ENCODE measurements at regions not wholly inside any gene's neighbourhood (a gene's known extent, or its start where the extent isn't known, plus 50 kb on each side); places are given as distances from the start of the nearest gene placed in this dataset.

DNA sequence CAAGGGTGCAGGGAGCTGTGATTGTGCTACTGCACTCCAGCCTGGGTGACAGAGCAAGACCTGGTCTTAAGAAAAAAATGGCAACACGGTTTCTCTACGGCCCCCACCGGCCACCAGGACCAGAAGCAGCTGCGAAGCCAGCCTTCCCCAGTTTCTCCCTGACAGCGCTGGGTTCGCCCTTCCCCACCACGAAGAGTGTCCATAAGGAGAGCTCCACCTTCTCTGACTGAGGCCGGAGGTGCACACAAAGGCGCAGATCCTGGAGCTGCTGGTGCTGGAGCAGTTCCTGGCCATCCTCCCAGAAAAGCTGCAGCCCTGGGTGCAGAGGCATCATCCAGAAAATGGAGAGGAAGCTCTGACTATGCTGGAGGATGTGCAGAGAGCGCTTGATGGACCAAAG, 52.2 kb upstream of the ZNF599 start:
- TF ChIP-seq EZH2 (IDR thresholded peaks at IDR 0.05; ENCODE audit: borderline replicate concordance, low read length) (no peak), CTCF (IDR thresholded peaks at IDR 0.05; ENCODE audit: low read length) (no peak)

GRCh38 chr19:34824686-34825085, 51.7 kb upstream of the ZNF599 start:
- Histone ChIP-seq H4K20me1 (ENCODE audit: insufficient read depth, low read length) (no peaks in the 10 kb centered on the region), H2AFZ (ENCODE audit: low read length) (no peak overlapping the region), H3K79me2 (ENCODE audit: insufficient read depth, low read length) (no peaks in the 10 kb centered on the region), H3K4me2 (ENCODE audit: low read length) (no peak overlapping the region), H3K36me3 (ENCODE audit: insufficient read depth, low read length) (no peaks in the 10 kb centered on the region), H3K9me2 (ENCODE audit: low read depth, low read length) (no peaks in the 10 kb centered on the region), H3K9ac (ENCODE audit: low read length) (no peak overlapping the region), H3F3A (ENCODE audit: insufficient read depth, low read length) (no peaks in the 10 kb centered on the region), H3K9me3 (ENCODE audit: low read length) (no peaks in the 10 kb centered on the region), H3K27me3 (ENCODE audit: insufficient read depth, low read length) (no peaks in the 10 kb centered on the region), H3K27ac (ENCODE audit: low read depth, low read length, poor library complexity, severe bottlenecking) (no peak overlapping the region), H3K4me1 (ENCODE audit: insufficient read depth, low read length, severe bottlenecking) (no peaks in the 10 kb centered on the region), H3K4me3 (ENCODE audit: low read depth, low read length, poor library complexity, severe bottlenecking) (no peak overlapping the region)
- TF ChIP-seq CTCF (IDR thresholded peaks at IDR 0.05; ENCODE audit: low read length) (no peak), EZH2 (IDR thresholded peaks at IDR 0.05; ENCODE audit: borderline replicate concordance, low read length) (no peak)

More for the DNA sequence above, 52.2 kb upstream of the ZNF599 start:
- H3K9me2 ChIP-seq (ENCODE audit: low read depth, low read length): no peaks in the 10 kb centered on the region
- H4K20me1 ChIP-seq (ENCODE audit: insufficient read depth, low read length): no peaks in the 10 kb centered on the region
- H2AFZ ChIP-seq (ENCODE audit: low read length): no peak overlapping the region
- H3K4me1 ChIP-seq (ENCODE audit: insufficient read depth, low read length, severe bottlenecking): no peaks in the 10 kb centered on the region
- no peaks in the 10 kb centered on the region for H3K36me3 ChIP-seq (ENCODE audit: insufficient read depth, low read length)
- no peaks in the 10 kb centered on the region for H3F3A ChIP-seq (ENCODE audit: insufficient read depth, low read length)
- no peaks in the 10 kb centered on the region for H3K9me3 ChIP-seq (ENCODE audit: low read length)
- no peaks in the 10 kb centered on the region for H3K27me3 ChIP-seq (ENCODE audit: insufficient read depth, low read length)
- no peak overlapping the region for H3K4me3 ChIP-seq (ENCODE audit: low read depth, low read length, poor library complexity, severe bottlenecking)
- H3K9ac ChIP-seq (ENCODE audit: low read length): no peak overlapping the region
- no peak overlapping the region for H3K4me2 ChIP-seq (ENCODE audit: low read length)
- no peak overlapping the region for H3K27ac ChIP-seq (ENCODE audit: low read depth, low read length, poor library complexity, severe bottlenecking)
- H3K79me2 ChIP-seq (ENCODE audit: insufficient read depth, low read length): no peaks in the 10 kb centered on the region
